Stimulated activated CD4-positive, alpha-beta T cell treated with anti-CD3 and anti-CD28 coated beads, Interleukin-1b, Interleukin-23, amount 100 ng/mL, for 24 hours (primary cell): ENCODE measurements at regions not wholly inside any gene's neighbourhood (a gene's known extent, or its start where the extent isn't known, plus 50 kb on each side); places are given as distances from the start of the nearest gene placed in this dataset.
"Not testable (repeated sequence)": the region's sequence is repeated elsewhere in the genome, so short reads cannot be mapped to it uniquely, and the experiment has no call there.

Source experiments
- DNase-seq, 4 experiments: peaks; one replicate each; pipeline ENCODE4 v3.0.0-alpha.2; 2020; ENCODE audit warnings: low read depth in 4 of 4, low spot score in 1 of 4

DNA sequence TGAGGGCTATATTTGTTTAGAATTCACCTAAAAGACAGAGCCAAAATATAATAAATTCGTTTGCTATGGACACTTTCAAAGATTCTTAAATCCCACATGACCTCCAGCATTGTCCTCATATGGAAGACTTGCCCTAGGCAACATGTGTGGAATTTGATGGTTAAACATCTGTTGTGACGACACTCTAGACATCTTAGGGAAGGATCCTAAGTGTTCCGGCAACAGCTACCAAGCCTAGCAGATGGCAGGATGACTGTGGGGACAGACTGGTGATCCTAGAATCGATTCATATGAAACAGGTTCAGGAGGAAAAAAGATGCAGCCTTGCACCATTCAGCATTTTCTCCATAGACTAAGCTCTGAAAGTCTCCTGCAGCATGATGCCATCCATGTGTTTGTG is 77.6 kb upstream of the BACH2 start:
- no peak for DNase-seq

DNA sequence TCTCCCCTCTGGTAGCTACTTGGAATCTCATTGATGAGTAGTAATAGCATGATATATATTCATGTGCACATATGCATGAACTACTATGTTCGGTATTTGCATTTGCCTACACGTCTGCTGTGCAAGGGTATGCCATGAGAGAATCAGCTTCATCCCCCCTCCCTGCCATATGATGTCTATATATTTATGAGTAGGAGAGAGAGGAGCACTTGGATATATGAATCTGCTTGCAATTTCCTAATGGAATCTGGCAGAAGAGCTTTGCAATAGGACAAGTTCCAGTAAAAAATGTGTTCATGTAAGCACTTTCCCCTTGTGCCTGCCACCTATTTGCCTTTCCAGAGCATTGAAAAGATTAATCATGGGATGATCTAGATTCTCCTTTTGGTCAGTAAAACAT is 76.2 kb upstream of the BACH2 start:
- no peak for DNase-seq

DNA sequence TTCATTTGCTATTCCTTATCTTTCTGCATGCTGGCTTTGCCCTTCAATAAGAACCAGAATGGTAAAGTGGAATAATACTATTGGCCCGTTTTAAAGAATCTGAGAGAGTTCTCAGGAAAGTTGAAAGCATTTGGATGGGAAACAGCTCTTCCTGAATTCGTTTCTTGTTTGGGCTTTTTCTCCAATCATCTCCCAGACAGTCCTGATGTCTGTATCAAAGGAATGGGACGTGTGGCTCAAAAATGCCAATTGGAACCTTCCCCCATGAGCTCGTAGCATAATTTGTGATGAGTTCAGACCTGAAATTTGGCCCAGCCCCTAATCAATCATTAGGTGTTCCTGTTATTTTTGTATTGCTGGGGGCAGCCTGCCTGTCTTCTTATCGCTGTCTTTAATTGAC is 75.8 kb upstream of the BACH2 start:
- DNase-seq = no peak

DNA sequence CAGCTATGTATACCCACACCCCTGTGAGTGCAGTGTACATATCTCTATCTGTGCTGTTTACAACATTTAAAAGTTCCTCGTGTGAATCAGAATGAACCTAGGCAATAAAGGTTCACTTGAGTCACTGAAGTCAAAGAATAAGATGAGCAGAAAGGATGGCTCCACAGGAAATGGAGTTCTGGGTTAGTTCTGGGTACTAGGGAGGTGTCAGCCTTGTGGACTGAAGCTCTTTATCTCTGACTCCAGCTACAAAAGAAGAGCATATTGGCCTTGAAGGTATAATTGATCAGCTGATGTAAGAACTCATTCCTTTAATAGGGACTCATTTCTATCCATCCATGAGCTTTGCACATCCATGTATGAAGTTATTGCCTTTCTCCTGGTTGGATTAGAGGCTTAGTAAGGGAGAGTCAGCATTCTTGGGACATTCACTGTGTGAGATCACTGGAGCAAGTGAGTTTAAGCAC is 73.9 kb upstream of the BACH2 start:
- DNase-seq = no peak

DNA sequence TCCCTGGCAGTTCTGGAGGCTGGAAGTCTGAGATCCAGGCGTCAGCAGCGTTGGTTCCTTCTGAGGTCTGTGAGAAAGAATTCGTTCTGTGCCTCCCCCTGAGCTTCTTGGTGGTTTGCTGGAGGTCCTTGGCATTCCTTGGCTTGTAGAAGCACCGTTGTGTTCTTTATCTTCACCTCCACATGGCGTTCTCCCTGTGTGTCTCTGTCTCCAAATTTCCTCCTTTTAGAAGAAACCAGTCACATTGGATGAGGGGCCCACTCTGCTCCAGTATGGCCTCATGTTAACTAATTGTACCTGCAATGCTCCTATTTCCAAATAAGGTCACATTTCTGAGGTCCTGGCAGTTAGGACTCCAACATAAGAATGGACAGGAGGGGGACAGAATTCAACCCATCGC is 73.0 kb upstream of the BACH2 start:
- DNase-seq = no peak

DNA sequence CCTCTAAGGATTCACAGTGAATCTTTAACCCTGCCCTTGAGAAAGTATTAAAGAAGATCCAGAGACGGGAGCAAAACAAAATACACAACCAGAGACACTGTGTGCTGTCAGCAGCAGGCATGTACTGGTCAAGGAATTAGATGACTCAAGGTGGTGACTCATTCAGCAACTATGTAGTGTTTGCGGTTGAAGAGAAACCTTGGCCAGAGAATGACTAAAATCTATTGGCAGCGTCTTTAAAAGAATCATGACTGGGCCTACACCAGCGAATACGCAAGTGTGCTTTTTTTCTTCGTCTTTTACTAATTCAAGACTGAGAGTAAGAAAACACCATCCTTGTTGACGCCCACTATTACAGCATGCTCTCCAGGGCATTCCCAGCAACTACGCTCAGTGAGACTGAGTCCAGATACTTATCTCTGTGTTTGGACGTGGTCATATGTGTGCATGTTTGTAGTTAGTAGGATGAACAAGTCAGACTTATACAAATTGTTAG is 72.4 kb upstream of the BACH2 start:
- no peak for DNase-seq

DNA sequence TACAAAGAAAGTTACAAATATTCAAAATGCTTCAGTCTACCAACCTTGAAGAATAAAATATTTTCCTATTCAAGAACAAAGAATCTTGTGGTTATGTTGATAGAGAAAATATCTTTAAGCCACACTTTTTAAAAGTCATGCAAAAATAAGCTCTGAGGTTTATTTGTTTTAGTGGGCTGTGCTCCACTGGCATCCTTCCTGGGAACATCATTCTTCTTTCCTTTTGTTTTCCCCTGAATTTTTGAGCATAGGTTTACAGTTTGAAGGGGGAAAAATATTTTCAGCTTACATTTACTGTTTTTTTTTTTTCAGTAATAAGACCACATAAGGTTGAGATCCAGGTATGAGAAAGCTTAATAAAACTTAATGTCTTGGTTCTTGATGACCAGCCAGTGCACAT is 72.0 kb upstream of the BACH2 start:
- DNase-seq = no peak

DNA sequence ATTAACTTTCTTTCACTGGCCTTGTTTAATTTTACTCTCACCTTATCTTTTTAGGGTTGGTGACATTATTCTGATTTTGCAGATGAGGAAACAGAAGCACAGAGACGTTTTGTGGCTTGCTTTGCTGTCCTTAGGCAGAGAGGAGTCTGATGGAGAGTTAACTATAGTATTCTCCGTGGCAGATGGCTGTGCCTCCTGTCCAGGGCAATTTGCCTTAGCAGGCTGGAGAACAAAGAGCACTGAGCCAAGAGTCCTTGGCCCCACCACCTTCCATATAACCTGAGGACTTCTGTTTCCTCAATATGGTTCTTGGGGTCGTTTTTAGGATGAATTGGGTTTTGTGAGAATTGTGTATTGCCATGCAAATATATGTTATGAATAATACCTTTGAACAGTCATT is 71.4 kb upstream of the BACH2 start:
- DNase-seq = no peak

DNA sequence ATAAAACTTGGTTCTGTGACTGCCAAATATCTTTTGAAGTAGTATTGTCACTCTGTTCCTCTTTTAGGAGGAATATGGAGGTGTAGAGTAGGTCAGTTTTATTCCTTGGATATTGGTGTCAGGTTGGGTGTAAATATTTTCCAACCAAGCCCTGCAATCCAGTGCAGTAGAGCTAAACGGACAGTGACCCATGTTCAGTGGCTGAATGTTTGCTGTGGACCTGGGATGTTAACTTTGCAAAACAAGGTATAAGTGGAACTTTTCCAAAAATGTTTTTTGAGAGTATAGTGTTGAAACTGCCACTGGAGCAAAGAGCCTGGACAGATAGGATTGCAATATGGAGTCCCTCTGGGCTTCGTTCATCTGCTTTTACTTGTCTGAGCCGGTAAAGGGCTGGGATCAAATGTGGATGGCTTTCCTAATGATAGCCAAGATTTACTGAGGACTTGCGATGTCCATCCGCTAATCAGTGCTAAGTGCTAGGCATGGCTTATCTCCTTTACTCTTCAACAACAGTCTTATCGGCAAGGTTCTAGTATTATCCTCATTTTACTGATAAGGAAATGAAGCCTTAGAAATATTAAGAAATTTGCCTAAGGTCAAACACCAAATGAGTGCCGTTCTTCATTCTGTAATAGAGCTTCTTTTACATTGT is 69.0 kb upstream of the BACH2 start:
- no peak for DNase-seq

DNA sequence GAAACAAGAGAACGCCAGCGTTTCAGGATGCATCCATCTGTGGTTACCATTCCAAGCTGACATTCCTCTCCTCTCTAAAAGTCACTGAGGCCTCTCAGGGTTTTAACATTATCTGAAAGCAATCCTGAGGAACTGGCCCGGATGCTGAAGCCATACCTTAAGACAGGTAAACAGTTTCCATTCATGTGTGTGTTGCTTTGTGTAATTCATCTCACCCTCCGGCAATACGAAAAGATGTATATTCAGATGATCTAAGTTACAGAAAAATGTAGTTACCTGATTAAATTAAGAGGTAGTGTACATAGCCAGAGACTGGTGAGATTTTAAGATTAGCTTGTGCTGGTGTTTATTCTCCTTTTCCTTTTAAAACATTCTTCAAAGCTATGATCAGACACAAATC is 68.4 kb upstream of the BACH2 start:
- DNase-seq = no peak

DNA sequence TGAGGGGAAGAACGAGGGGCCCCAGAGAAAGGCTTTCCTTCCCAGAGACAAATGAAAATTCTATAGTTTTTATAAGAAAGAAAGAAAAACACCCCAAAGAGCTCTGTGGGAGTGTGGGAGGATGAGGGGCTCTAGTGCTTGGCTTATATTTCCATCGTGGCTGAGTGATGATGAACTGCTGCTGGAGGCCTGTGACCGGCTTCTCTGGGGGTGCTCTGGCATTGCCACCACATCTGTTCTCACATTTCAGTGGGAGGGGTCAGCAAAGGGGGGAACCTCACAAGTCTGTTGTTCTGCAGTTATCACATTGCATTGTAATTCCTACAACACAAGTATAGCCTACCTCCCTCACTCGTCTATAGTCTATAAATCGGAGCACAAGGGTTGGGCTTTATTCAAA is 67.6 kb upstream of the BACH2 start:
- DNase-seq = no peak

DNA sequence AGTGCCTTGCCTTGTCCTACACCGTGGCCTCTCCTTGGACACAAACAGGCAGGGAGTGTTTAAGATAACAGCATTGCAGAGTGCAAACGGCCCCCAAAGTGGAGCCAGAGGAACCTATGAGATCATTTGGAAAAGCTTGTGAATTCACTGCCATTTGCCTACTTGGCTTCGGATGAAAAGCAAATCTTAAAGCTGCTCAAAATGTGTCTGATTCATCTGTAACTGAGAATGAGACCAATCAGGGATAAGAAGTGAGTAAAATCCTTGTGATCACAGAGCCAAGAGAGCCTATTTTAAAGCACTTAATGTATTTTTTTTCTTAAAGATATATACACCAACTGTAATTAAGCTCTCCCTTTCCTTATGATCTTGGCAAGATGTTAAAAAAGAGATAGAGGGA is 65.7 kb upstream of the BACH2 start:
- DNase-seq = no peak

DNA sequence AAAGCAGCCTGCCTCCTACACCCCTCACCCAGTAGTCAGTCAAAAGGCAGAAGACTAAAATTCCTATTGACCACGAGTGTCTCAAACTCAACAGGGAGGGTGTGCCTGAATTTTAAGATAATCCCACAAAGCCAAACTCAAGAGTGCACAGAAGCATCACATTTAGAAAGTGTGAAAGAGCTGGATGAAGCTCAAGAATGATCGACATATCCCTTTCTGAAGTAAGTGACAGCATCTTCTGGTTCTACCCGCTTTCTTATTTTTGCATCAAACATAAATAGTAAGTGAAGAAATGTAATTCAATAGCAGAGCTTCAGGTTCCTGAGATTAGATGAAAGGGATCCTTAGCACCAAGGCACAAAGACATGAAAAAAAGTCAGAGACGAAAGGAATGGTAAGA is 64.5 kb upstream of the BACH2 start:
- no peak for DNase-seq

DNA sequence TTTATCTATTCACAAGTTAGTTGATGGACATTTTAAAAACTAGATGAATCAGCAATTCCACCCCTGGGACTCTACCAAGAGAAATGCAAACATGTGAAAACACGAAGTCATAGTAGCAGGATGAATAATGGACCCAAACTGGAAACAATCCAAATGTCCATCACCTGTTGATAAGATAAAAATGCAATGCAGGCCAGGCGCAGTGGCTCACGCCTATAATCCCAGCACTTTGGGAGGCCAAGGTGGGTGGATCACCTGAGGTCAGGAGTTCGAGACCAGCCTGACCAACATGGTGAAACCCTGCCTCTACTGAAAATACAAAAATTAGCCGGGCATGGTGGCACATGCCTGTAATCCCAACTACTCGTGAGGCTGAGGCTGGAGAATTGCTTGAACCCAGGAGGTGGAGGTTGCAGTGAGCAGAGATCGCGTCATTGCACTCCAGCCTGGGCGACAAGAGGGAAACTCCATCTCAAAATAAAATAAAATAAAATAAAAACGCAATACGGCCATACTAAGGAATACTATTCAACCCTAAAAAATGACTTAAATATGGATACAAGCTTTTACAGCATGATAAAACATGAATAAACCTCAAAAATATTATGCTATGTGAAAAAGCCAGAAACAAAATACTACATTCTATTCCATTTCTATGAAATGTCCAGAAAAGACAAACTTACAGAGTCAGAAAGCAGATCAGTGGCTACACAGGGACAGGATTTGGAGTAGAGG is 61.6 kb upstream of the BACH2 start:
- DNase-seq = not testable (repeated sequence)

DNA sequence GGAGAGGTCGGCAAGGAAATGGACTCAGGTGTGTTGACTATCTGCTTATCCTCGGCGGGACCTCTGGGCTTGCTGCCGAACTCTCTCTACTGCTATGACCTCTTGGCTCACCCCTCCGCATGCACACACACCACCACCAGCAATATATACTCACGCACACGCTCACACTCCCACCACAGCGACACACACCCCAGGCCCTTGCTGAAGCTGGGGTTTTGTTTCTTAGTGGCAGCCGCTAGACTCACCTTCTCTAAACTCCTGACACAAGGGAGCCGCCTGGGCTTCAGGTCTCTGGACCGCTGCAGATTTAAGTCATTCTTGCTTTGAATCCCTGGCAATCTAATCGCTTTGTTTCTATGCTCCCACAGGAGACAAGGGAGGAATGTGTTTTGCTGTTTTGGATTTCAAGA is 59.4 kb upstream of the BACH2 start:
- DNase-seq = no peak

DNA sequence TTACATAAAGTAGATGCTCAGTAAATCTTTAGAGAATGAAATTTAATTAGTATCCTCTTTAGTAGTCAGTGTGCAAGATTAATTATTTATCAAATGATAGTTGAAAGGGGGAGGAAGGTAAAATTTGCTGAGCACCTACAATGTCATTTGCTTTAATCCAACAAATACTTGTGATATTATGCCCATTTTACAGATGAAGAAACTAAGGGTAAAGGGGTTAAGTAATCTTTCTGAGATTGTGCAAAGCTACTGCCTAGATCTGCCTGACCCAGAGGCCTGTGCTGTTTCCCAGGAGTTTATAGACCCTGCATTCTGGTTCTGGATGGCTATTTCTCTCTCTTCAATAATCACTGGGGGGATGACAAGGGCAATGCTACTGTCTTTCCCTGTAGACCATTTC is 58.3 kb upstream of the BACH2 start:
- no peak for DNase-seq

DNA sequence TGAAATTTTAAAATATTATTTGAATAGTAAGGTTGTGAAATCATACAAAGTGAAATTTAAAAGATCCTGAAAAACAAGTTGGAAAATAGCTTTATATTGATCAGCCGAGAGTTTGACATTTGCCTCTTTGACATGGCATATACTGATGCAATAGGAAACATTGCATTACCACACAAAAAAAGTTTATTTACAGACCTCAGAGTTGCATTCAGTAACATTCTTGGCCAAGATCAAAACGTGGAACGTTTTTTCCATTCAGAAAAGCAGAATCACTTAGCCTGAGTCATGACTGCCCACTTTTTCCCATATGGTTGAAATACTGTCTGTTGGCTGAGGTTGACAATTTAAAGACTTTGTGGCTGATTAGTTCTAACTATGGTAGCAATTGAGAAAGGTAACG is 55.1 kb upstream of the BACH2 start:
- DNase-seq = no peak

DNA sequence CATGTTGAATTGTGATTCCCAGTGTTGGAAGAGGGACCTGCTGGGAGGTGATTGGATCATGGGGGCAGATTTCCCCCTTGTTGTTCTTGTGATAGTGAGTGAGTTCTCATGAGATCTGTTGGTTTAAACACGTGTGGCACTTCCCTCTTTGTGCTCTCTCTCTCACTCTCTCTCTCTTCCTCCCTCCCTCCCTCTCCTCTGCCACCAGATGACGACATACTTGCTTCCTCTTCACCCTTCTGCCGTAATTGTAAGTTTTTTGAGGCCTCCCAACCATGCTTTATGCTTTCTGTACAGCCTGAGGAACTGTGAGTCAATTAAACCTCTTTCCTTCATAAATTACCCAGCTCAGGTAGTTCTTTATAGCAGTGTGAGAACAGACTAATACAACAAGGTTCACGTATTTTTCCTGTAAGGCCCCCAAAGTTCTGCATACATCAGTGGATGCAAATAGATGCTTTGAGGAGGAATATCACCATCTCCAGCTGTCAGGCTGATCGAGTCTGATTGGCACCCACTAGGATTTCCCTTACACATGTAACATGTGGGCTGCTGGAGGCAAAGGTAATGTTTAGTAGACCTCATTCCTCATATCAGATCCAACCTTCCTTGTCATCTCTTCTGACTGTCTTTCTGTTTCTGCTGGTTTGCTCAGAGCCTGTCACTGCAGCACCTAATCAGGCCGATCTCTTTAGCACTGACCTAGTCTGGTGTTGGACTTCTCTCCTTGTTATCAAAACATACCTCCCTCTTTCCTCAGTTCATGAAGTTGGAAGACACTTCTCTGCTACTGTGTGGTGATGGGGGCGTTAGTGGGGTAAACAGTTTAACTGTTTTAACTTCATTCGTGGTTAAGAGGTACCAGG is 54.3 kb upstream of the BACH2 start:
- DNase-seq = no peak

DNA sequence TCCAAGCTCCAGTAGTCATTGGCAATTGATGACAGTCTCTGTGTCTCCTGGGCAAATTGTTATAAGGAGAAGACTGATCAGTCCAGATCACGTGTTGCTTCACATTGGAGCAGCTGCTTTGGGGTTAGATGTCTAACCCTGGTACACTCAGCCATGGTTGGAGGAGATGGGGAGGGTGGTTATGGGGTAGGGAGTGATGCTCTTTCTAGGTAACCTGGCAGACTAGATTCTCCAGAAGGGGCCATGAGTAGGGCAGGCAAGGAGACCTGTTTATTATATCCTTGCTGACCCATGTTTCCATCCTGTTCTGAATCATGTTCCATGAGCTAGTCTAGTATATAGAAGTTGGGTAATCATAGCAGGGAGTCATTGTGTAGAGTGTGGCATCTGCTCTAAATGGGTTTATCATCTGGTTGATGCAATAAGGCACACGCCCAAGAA is 50.8 kb upstream of the BACH2 start:
- DNase-seq = no peak

DNA sequence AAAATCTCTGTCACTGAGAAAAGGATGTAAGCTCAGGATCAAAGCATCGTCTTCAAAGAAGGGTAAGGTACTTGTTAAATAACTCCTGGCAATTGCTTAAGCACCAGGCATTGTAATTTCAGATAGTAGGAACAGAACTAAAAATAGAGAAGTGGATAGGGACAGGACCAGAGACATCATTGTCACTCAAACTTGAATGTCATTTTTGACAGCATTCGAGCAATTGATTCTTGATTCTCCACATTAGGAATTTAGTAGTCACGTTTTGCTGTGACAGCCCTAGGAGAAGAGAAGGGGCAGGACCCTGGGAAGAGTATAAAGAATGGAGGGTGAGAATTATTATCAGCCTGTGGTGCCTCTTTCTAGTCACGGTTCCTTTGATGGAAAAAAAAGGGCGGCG is 50.1 kb upstream of the BACH2 start:
- no peak for DNase-seq
